HG03066 (cell line): ENCODE measurements at regions not wholly inside any gene's neighbourhood (a gene's known extent, or its start where the extent isn't known, plus 50 kb on each side); places are given as distances from the start of the nearest gene placed in this dataset.

Experiments
- ATAC-seq: cut with Tn5 transposase; IDR thresholded peaks from one replicate; pipeline ENCODE4 v1.9.1; 2021; ENCODE audit warnings: low read depth; ENCODE audit not compliant: unreplicated experiment

GRCh38 chr2:95539290-95539689 lies 52.5 kb upstream of the TRIM43 start:
- ATAC-seq = no peak

DNA sequence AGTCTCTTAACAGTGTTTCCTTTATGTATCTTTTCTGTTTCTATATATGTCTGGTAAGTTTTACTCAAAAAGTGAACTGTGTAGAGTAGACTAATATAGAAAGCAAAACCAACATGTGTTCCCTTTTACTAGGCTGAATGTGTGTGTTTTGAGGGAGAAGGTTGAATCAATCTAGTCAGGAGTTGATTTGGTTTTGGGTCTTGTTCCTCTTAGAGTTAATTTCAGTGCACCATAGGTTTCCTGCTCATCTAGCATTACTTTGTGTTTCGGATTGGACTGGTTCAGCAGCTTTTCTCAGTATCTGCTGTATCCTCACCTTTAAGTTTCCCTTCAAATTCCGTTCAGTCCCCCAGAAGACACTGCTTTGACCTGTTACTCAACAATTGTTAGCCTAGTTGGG lies 52.0 kb upstream of the TRIM43 start:
- ATAC-seq = peak; percentile 66
